GM19468 (cell line): ENCODE measurements at regions not wholly inside any gene's neighbourhood (a gene's known extent, or its start where the extent isn't known, plus 50 kb on each side); places are given as distances from the start of the nearest gene placed in this dataset.

ENCODE experiments used
- ATAC-seq: cut with Tn5 transposase; IDR thresholded peaks from one replicate; pipeline ENCODE4 v1.9.1; 2021; ENCODE audit warnings: mild to moderate bottlenecking, moderate library complexity, moderate number of reproducible peaks; ENCODE audit not compliant: unreplicated experiment; ENCODE audit errors: extremely low read depth

DNA sequence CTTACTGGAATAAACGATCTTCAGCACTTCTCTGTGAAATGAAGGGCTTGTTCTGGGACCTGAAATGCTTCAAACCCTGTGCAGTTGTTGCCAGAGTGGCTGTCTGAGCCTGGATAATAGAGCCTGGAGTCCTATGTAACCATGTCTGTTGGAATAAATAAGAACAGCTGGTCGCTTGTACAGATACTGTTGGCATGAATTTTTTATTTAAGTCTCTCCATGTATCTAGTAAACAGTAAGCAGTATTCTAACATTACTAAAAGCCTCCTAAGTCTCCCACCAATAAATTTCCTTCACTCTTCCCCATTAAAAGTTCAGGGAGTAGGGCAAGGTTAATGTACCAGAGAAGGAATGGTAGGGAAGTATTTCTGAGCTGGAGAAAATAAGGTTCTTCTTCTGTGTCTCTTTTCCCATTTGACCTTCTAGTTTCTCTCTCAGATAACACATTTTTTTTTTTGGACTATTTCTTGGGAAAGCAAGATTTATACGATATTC is 227.5 kb downstream of the PRL start:
- ATAC-seq: no peak

DNA sequence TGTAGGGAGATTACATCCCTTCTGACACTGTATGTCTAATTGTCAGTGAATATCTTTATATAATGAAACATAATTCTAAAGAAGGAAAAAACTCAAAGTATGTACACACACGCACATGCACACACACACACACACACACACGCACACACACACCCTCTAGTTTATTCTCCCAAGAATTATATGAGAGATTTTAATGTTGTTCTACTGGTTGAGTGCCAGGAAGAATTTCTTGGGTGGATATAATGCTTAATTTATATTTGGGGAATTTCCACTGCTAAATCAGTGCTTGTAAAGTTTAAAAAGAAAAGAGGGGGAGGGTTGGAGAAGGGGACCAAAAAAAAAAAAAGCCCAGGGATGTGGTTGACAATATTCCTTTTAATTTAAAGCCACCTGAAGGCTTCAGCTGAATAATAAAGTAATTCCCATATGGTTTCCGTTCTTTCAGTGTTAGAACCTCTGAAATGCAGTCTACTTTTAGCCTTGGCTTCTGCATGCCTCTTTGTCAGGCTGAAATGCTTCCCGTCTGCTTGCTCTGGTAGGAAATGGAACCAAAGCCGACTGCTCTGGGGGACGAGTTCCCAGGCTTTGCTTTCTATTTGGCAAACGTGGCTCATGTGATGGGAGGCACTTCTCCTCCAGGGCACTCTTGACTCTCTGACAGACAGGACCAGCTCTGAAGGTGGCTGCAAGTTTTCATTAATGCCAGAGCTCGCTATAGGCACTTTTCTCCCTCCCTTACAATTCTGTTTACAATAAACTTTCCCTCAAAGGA is 225.4 kb downstream of the PRL start:
- ATAC-seq: no peak

DNA sequence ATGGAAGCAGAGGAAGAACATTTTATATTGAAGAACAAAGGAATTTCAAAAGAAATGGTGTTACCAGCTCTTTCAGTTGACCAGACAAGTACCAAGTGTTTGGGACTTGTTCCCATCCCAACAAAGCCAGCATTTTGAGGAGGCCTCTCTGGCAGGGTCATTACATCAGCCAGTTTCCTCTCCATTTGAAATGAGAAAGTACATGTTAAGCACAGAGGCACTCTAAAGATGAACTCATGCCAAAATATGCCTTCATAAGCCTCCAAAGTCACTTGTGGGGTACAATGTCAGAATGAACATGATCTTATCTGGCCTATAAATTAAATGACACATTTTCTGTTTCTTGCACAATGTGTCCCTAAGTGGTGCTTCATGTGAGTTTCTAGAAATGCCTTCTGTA is 223.9 kb downstream of the PRL start:
- ATAC-seq: no peak

DNA sequence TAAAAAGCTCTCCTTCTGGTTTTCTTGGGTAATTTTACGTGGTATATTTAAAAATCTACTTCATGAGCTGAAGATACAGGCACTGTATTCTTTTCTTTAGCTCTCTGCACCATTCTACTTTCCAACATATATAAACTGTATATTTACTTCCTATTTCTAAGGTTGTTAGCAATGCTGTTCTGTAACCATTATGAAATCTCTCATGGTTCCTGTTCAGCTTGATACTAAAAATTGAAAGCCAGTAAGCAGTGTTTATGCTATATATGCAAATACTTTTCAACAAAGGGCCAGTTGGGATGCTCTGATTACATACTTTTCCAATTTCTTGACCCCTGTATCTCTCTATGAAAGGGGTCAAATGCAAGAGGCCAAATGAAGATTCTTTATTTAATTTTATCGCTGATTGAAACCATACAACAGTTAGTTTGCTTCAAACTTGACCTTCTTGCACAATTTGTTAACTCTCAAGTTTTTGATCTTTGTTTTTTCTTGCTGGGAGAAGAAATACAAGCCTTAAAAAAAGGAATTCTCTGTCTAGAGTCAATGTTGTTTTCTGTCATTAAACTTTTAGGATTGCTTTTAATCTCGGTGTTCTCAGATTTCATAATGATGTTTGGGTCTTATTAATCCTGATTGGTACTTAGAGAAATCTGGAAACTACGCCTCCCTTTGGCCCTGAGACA is 223.2 kb downstream of the PRL start:
- no peak for ATAC-seq

DNA sequence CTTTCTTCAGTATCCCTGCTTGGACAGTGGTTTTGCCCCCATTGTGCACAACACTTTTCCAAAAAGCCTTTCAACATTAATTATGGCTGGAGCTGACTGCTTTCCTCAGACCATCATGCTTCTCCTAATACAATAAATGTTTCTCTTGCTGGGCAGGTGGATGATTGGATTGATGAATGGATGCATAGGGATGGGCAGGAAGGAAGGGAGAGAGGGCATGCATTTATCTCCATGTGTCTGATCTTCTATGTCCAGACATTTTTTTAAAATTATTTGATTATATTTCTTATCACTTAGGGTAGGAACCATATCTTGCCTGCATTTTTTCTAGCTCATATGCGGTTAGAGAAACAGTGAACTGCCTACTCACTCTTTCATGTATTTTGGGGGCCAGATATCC is 218.5 kb downstream of the PRL start:
- ATAC-seq: no peak

DNA sequence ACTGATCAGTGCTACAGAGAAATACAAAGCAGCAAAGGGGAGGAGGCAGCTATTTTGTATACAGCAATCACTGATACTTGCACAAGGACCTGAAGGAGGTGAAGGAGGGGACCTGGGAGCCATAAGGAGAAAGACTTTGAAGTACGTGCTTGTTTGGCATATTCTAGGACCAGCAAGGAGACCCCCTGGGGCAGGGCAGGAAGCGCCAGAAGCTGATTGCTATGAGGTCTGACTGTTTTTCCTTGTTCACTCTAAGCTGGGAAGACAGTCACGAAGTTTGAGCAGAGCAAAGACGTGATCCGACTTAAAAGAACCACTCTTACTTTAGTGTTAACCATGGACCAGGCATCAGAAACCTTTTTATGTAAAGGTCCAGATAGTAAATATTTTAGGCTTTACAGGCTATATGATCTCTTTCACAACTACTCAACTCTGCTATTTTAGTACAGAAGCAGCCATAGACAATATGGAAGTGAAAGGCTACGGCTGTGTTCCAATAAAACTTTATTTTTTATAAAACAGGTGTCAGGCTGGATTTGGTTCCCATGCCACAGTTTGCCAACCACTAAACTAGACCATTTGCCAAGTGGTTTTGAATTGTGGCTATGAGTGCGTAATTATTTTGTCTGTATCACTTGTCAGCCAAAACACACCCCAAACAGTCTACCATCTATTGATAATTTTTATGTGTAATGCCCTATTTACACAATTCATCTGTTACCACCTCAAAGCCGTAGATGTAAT is 217.9 kb downstream of the PRL start:
- ATAC-seq: no peak

DNA sequence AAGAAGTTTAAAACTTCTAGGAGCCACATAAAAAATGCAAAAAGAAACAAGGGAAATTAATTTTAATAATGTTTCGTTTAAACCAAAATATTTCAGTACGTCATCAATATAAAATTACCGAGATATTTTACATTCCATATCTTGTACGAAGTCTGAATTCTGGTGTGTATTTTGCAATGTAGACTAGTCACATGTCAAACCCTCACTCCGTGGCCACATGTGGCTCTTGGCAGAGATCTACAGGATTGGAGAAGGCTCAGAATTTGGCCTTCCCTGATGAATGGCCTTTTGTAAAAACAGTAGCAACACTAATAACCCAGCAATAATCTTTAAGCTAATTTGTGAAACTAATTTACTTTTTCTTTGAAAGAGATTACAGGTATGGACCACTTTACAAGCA is 217.1 kb downstream of the PRL start:
- ATAC-seq: no peak

DNA sequence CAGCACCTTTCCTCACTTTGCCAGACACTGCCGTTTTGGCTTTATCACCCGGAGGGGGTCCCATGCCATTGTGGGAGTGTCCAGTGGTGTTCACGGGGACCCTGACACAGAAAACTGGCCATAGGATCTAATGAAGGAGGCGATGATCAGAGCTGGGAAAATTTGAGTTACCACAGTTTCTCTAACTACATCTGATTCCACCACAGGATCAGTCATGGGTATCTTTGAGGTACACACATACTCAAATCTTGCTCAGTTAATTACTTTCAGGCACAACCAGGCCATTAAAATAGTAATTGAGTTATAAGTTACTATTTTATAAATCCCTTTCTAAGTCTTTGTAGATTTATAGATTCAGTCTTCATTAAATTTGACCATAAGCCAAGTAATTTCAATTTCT is 215.1 kb downstream of the PRL start:
- ATAC-seq: no peak

DNA sequence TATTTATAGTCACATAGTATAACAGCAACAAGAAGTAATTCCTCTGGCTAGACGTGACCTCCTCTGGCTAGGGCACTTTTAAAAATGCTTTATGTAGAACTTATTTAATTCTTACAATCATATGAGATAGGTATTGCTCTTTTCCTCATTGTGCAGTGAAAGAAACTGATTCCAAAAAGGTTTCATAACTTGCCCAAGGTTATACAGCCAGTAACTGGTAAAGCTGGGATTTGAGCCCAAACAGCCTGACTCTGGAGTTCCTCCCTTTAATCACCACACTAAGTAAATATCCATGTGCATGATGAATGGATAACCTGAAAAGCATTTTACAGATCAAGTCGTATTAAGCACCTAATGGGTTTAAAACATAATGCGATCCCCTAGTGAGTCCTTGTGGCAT is 214.6 kb downstream of the PRL start:
- ATAC-seq: no peak

DNA sequence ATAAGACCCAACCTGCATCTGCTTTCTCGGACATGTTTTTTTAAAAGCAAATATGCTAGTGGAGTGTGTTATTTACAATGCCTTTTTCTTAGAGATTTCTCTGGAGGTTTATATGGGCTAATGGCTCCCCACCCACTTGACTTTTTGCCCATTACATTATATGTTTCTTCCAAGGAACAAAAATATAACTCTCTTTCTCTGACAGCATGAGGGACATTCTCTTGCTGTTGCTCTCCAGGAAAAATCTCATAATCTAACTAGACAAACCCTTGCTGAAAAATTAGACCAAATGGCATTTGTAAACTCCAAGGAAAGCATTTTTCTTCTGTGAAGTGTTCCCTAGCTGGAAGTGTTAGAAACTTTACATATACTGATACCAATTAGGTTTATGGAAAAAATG is 213.7 kb downstream of the PRL start:
- no peak for ATAC-seq

DNA sequence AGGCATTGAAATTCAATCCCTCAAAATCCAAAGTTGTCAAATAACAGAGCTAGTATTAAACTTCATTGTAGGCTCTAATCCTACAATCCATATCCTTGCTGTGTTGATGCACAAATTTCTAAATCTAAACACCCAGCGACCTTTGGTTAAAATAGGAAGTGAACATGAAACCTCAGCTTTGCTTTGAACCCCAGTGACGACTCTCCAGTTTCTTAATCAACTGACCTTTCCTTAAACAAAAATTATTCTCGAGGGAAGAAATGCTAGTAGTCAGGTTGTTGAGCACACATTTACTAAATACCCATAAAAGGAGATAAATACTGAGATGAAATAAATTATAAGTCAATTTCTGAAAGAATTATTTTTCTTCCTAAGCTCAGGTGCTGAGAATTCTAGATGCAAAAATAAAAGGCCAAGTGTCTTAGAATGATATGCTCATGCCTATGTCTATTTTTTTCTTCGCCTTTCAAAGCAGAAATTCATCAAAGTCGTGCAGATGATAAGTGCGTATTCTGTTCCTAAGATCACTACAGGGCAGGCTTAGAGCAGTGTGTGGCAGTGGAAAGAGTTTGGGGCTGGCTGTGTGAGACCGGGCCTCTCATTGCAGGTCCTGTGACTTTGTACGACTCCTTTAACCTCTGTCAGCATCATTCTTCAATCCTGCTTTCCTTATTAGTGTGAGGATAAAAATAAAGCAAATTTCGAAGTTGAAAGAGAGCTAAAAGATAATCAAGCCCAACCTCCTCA is 208.7 kb downstream of the PRL start:
- ATAC-seq: no peak

DNA sequence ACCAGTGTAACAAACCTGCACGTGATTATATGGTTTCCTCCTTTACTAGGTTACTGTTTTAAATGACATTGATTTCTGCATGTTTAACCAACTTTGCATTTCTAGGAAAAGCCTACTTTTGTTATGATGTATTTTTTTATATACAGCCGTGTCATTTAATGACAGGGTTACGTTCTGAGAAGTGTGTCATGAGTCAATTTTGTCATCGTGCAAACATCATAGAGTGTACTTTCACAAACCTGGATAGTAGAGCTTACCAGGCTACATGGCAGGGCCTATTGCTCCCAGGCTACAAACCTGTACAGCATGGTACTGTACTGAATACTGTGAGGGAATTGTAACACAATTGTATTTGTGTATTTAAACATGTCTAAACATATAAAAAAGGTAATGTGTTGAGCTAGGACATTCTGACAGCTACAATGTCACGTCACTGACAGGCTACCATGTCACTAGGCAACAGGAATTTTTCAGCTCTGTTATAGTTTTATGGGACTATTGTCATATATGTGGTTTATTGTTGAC is 205.3 kb downstream of the PRL start:
- ATAC-seq: no peak

DNA sequence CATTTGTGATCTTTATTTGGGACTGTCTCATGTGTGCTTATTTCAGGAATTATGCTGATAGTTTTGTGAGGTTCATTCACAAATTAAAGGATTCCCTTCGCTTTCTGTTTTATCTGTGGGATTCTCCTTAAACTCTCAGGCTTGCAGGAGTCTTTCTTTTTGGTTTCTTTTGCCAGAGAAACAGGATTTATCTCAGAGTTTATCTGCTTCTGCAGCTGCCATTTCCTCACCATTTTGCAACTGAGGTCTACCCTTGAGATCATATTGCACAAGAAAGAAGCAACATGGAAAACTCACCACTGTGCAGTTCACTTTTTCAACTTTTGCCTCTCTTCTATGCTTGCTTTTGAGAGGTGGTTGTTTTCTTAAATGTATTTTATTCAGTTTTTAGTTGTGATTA is 201.0 kb downstream of the PRL start:
- no peak for ATAC-seq

DNA sequence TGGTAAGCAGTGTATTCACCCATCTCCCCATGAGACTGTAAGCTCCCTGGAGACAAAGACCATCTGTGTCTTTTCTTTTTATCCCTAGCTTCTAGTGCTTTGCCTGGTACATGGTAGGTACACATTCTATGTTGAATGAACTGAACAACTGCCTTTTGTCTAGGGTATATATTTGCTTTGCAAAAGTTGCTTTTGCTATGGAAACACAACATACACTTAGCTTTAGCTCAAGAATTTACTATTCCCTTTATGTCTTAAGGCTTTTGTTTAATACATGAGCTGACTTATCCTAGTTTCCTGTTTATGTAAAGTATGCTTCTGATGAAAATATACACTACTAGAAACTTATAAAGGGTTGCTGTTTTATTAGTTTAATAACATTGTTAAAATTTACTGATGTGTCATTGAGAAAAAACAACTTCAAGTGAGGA is 198.2 kb downstream of the PRL start:
- no peak for ATAC-seq

DNA sequence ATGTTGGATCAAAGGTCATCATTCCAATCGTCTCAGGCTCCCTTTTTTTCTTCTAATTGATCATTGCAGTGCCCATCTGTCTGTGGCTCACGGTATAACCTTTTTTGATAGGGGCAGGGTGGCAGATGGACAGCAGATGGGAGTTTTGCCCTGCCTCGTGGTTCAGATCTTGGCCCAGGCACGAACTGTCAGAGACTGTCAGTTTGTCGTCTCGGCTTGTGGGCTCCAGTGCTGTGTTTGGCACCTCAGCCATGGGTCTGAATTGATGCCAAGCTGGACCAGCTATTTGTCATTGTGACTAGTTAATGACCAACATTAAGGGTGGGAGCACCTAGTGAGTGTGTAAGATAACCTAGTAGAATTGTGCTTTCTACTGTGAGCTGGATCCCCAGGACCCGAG is 197.6 kb downstream of the PRL start:
- ATAC-seq: no peak

DNA sequence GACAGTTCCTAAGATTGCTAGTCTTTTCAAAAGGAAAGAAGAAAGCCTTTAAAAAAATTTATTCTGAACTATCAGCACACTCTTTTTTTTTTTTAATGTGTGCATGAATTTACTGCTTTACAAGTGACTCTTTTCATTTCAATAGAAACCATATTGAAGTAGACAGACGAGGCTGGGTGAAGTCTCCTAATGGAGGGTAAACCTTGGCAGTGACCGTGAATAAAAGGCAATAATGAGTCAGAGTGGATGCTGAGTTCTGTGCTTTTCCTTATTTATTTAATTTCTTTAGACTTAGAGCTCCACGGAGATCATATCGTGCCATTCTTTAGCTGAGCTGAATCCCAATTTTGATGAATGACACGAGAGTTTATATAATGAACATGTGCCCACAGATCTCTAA is 196.9 kb downstream of the PRL start:
- ATAC-seq: no peak

DNA sequence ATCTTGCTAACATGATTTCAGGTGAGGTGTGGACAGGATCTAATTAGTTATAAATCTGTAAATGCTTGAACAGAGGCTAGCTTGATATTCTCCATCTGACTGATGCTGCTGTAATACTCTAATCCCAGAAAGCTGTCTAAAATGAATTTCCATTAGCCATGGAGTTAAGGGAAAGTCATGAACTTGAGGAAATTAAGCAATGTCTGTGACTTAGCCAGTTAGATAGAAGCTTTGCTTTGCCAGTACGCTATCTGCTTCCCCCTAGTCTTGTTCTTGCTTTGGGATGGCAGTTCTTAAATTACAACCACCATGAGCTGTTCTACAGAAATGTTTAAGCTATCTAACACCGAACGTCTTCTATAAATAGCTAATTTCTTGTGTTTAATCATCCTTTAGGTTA is 195.7 kb downstream of the PRL start:
- ATAC-seq: no peak

DNA sequence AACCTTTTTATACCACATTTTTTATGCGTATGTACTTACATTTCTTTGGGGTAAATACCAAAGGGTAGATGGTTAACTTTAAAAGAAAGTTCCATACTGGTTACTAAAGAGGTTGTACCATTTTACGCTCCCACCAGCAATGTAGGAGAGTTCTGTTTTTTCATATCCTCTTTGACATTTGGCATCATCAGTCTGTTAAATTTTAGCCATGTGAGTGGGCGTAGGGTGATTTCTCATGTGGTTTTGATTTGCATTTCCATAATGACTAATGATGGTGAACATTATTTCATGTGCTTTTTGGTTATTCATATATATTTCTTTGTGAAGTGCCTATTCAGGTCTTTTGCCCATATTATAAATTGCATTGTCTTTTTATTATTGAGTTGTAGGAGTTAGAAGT is 194.2 kb downstream of the PRL start:
- ATAC-seq: peak; percentile 76

DNA sequence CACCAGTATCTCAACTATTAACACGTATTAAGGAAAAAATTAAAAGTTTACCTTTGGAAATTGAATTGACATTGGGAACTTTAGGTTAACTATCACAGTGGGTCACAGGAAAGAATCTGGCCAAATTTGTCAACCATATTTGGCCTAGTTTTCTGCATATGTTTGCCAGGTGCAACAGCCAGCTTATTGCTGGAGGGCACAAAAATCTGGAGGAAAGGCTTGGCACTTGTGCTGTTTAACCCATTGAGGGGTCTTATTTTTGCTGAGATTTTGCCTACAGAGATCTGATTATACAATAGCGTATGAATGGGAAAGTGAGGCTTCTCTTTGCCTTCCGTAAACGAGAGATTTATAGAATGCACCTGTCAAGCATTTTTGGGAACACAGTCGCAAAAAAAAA is 190.4 kb downstream of the PRL start:
- ATAC-seq: no peak

DNA sequence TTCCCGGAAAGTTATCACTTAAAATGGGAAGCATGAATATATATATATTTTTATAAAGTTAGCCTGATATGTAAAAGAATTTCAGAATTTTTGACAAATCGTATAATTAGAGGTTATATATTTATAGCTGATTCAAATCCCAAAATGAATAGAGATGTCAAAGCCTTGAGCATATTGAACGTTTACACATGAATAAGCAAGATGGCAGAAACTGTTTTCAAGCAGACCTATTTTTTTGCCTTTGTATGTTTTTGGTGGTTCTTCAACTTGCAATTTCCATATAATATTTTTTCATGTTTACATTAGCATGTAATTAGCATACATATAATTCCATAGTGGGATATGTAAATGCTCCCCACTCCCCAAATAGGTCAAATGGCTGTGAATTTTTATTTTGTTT is 189.9 kb downstream of the PRL start:
- ATAC-seq: no peak
